K562 (cell line): ENCODE measurements at regions not wholly inside any gene's neighbourhood (a gene's known extent, or its start where the extent isn't known, plus 50 kb on each side); places are given as distances from the start of the nearest gene placed in this dataset.

Source experiments
- ATAC-seq: fragments of 200-7000 bp; cut with Tn5 transposase; 3 replicates; pipeline ENCODE4 v1.9.1; 2020; ENCODE audit warnings: moderate library complexity
- BruUV-seq: library from RNA; stranded (reverse); fragments of 400-500 nt; replicated peaks from 2 replicates; lab custom pipeline; 2021; lab: Mats Ljungman, UMichigan
- CTCF ChIA-PET: fragments of 300-600 bp; formaldehyde crosslinking; extraction: SDS; loops from one replicate; lab custom pipeline; 2021; ENCODE audit warnings: low intra/inter-chr PET ratio; lab: Yijun Ruan, JAX
- POLR2A ChIA-PET: fragments of 300-600, 350-650 bp; sonication (Branson Sonifier 250); formaldehyde crosslinking; extraction: SDS; loops from one replicate; lab custom pipeline; 2021; ENCODE audit warnings: antibody characterized with exemption, inconsistent platforms; lab: Yijun Ruan, JAX
- DNase-seq, 4 experiments: peaks; one replicate each; pipeline versions ENCODE4 v3.0.0 to v3.0.0-alpha.2; 2011 to 2018; ENCODE audit warnings: low spot score in 3 of 4, mixed read lengths in 3 of 4; ENCODE audit errors: extremely low read depth in 1 of 4
- FAIRE-seq: peaks from 2 replicates; lab custom pipeline; 2011; peaks lifted over from hg19 to GRCh38; lab: Jason Lieb, UNC
- H2AFZ ChIP-seq: 2 replicates; pipeline ENCODE4 v1.6.0; 2011; ENCODE audit warnings: low read depth, low read length, control low read depth, inconsistent platforms
- H3K27ac ChIP-seq: fragments of 200-600 bp; 3 replicates; pipeline ENCODE4 v1.8.0; 2011; ENCODE audit warnings: low read depth, mild to moderate bottlenecking, control low read depth, inconsistent platforms, low read length, moderate library complexity, mixed read lengths; ENCODE audit errors: extremely low read depth
- H3K27me3 ChIP-seq, 2 experiments: fragments of 300-600 bp in 1 of 2; 2 replicates in 1 of 2; 3 replicates in 1 of 2; pipeline versions ENCODE4 v1.6.0 to v1.8.0; 2011; ENCODE audit warnings: inconsistent platforms in 2 of 2, low read length in 2 of 2, mild to moderate bottlenecking in 1 of 2, mixed read lengths in 1 of 2, moderate library complexity in 1 of 2; ENCODE audit not compliant: control insufficient read depth in 2 of 2, insufficient read depth in 2 of 2
- H3K36me3 ChIP-seq: fragments of 300-600 bp; 3 replicates; pipeline ENCODE4 v1.8.0; 2011; ENCODE audit warnings: mild to moderate bottlenecking, low read length, inconsistent platforms; ENCODE audit not compliant: control insufficient read depth, insufficient read depth
- H3K4me1 ChIP-seq, 2 experiments: fragments of 200-600 bp in 1 of 2; replicated peaks in 1 of 2; 2 replicates in 1 of 2; 3 replicates in 1 of 2; pipeline versions ENCODE4 v1.5.1 to v1.8.0; 2011; ENCODE audit warnings: inconsistent platforms in 2 of 2, low read length in 2 of 2, mild to moderate bottlenecking in 1 of 2, mixed read lengths in 1 of 2, moderate library complexity in 1 of 2; ENCODE audit not compliant: control insufficient read depth in 2 of 2, insufficient read depth in 2 of 2
- H3K4me2 ChIP-seq: 2 replicates; pipeline ENCODE4 v1.6.1; 2011; ENCODE audit warnings: low read length, control low read depth, inconsistent platforms, mixed read lengths; ENCODE audit not compliant: insufficient read depth
- H3K4me3 ChIP-seq: fragments of 200-600 bp; sonication (generic), shearing (Covaris generic); 2 replicates; pipeline ENCODE4 v1.5.1; 2016; ENCODE audit warnings: control low read depth, inconsistent platforms
- H3K79me2 ChIP-seq: fragments of 200-600 bp; 3 replicates; pipeline ENCODE4 v1.8.0; 2011; ENCODE audit warnings: low read length, inconsistent platforms; ENCODE audit not compliant: control insufficient read depth, insufficient read depth
- H3K9ac ChIP-seq, 2 experiments: 2 replicates each; pipeline versions ENCODE4 v1.6.0 to v1.6.1; 2011; ENCODE audit warnings: low read depth in 2 of 2, low read length in 2 of 2, control low read depth in 1 of 2, inconsistent platforms in 1 of 2, mild to moderate bottlenecking in 1 of 2, mixed read lengths in 1 of 2; ENCODE audit not compliant: insufficient read depth in 1 of 2
- H3K9me1 ChIP-seq: one replicate; pipeline ENCODE4 v1.6.0; 2011; ENCODE audit warnings: inconsistent platforms, mild to moderate bottlenecking, low read length, moderate library complexity; ENCODE audit not compliant: control insufficient read depth, insufficient read depth
- H3K9me3 ChIP-seq: replicated peaks from 2 replicates; pipeline ENCODE4 v1.5.1; 2011; ENCODE audit warnings: low read depth, low read length, inconsistent platforms; ENCODE audit not compliant: control insufficient read depth, insufficient read depth
- H4K20me1 ChIP-seq: replicated peaks from 2 replicates; pipeline ENCODE4 v1.6.1; 2011; ENCODE audit warnings: low read length, inconsistent platforms, mixed read lengths; ENCODE audit not compliant: control insufficient read depth, insufficient read depth
- ATF3 ChIP-seq, 2 experiments: fragments of 450-650 bp in 1 of 2; sonication (generic) in 1 of 2; formaldehyde crosslinking in 1 of 2; IDR thresholded peaks in 1 of 2; conservative IDR thresholded peaks in 1 of 2; 2 replicates each; pipeline versions ENCODE4 v1.6.1 to v1.8.1; 2016 to 2023; ENCODE audit warnings: mild to moderate bottlenecking in 2 of 2, moderate library complexity in 2 of 2, inconsistent platforms in 1 of 2, missing genetic modification reagents in 1 of 2
- BCL6 ChIP-seq: fragments of 250-450 bp; sonication (Bioruptor Pico); IDR thresholded peaks from 2 replicates; pipeline ENCODE4 v1.4.0; 2020
- CHD4 ChIP-seq: fragments of 200-600 bp; sonication (generic); IDR thresholded peaks from 3 replicates; pipeline ENCODE4 v1.6.1; 2012; ENCODE audit warnings: low read depth, mild to moderate bottlenecking, mixed read lengths, low read length, inconsistent platforms; ENCODE audit not compliant: insufficient read depth, insufficient replicate concordance, poor library complexity, severe bottlenecking
- E2F3 ChIP-seq: fragments of 250-450 bp; sonication (Bioruptor Pico); IDR thresholded peaks from 2 replicates; pipeline ENCODE4 v1.4.0; 2020; ENCODE audit warnings: mild to moderate bottlenecking
- PTBP1 ChIP-seq: fragments of 200-400 bp; formaldehyde crosslinking; IDR thresholded peaks from 2 replicates; pipeline ENCODE4 v1.6.1; 2017; ENCODE audit warnings: low read depth, low read length
- ZBTB40 ChIP-seq, 2 experiments: fragments of 450-650 bp in 1 of 2; sonication (generic) in 1 of 2; formaldehyde crosslinking in 1 of 2; IDR thresholded peaks; 2 replicates each; pipeline versions ENCODE4 v1.7.1 to v1.9.0; 2016 to 2022; ENCODE audit warnings: inconsistent platforms in 1 of 2, mild to moderate bottlenecking in 1 of 2, missing genetic modification reagents in 1 of 2
- ZNF644 ChIP-seq: fragments of 200-800 bp; sonication (Bioruptor generic); IDR thresholded peaks from 2 replicates; pipeline ENCODE4 v1.6.1; 2016; ENCODE audit warnings: low read depth, missing genetic modification characterization, missing compliant biosample characterization
- WGBS: fragments of 100-300 bp; shearing (Covaris generic); methylation state at CpG from one replicate; pipeline ENCODE4 v1.1.6; 2016; ENCODE audit warnings: low coverage, mixed read lengths; ENCODE audit not compliant: insufficient coverage; ENCODE audit errors: missing lambda C conversion rate; 5-methylcytosine and 5-hydroxymethylcytosine counted together
- in situ Hi-C: fragments of 300-500 bp; cut with MboI; formaldehyde crosslinking; loops from 4 replicates; pipeline ENCODE4 v1.15.0; 2018; ENCODE audit warnings: inconsistent platforms, mixed read lengths
- intact Hi-C: fragments of 100-400 bp; cut with micrococcal nuclease; formaldehyde crosslinking; loops from 2 replicates; pipeline ENCODE4 v1.14.2; 2022

- Histone ChIP-seq H3K27ac (no peak overlapping the region), H3K9me3 (no peaks in the 10 kb centered on the region), H3K27me3 (peaks cover 0 to 2% of the 10 kb centered on the region in 2 experiments; a peak in 1 of 5 replicates), H3K4me2 (no peak overlapping the region), H3K4me1 (no peaks in the 10 kb centered on the region), H3K4me3 (no peak overlapping the region), H3K9ac (no peak overlapping the region), H2AFZ (no peak overlapping the region), H3K36me3 (no peaks in the 10 kb centered on the region), H4K20me1 (no peaks in the 10 kb centered on the region), H3K9me1 (no peaks in the 10 kb centered on the region), H3K79me2 (no peaks in the 10 kb centered on the region)
- FAIRE-seq (no peak), DNase-seq (no peak), ATAC-seq (no peak)
- CTCF ChIA-PET = no interaction called here
- BruUV-seq = no TSS peak
- TF ChIP-seq ZNF644 (no peak), CHD4 (no peak), E2F3 (CRISPR knock-in tag) (no peak), PTBP1 (no peak), ZBTB40 (IDR thresholded peaks at IDR 0.05) (no peak), ZBTB40 (CRISPR knock-in tag; IDR thresholded peaks at IDR 0.05) (no peak), BCL6 (CRISPR knock-in tag) (no peak), ATF3 (IDR thresholded peaks at IDR 0.05) (no peak), ATF3 (CRISPR knock-in tag; conservative IDR thresholded peaks at IDR 0.05) (no peak)
- 4% methylated on average over 2 of the region's 2 CpGs for WGBS
- intact Hi-C loops (no loop called here), in situ Hi-C loops (no loop called here)
- POLR2A ChIA-PET = no interaction called here
Observed at GRCh38 chr16:6672507-6672906, 660.1 kb upstream of the RBFOX1 start.
